HEK293 (cell line): ENCODE measurements at regions not wholly inside any gene's neighbourhood (a gene's known extent, or its start where the extent isn't known, plus 50 kb on each side); places are given as distances from the start of the nearest gene placed in this dataset.

Experiments
- CTCF ChIA-PET: fragments of 350-600 bp; formaldehyde crosslinking; extraction: SDS; loops from one replicate; lab custom pipeline; 2021; ENCODE audit warnings: antibody characterized with exemption; lab: Yijun Ruan, JAX
- POLR2A ChIA-PET: fragments of 300-600 bp; formaldehyde crosslinking; extraction: SDS; loops from one replicate; lab custom pipeline; 2020; ENCODE audit warnings: antibody characterized with exemption, inconsistent platforms; lab: Yijun Ruan, JAX
- H3K27ac ChIP-seq: fragments of 200-500 bp; sonication (Bioruptor generic); 2 replicates; pipeline ENCODE4 v1.5.1; 2014; ENCODE audit warnings: low read depth, low read length, control low read depth, inconsistent platforms; ENCODE audit errors: extremely low read depth
- H3K36me3 ChIP-seq, 2 experiments: fragments of 200-500 bp in 1 of 2; sonication (Bioruptor generic) in 1 of 2; 1 replicate in 1 of 2; 2 replicates in 1 of 2; pipeline ENCODE4 v1.5.1; 2014 to 2017; ENCODE audit warnings: inconsistent platforms in 2 of 2, low read length in 2 of 2; ENCODE audit not compliant: control insufficient read depth in 2 of 2, insufficient read depth in 1 of 2
- H3K4me1 ChIP-seq: fragments of 200-500 bp; sonication (Bioruptor generic); 2 replicates; pipeline ENCODE4 v1.5.1; 2014; ENCODE audit warnings: mild to moderate bottlenecking, low read length, inconsistent platforms; ENCODE audit not compliant: control insufficient read depth, insufficient read depth
- H3K4me3 ChIP-seq: 2 replicates; pipeline ENCODE4 v1.5.1; 2011; ENCODE audit warnings: low read depth, mild to moderate bottlenecking, control low read depth, low read length, moderate library complexity
- H3K9me3 ChIP-seq: fragments of 200-500 bp; sonication (Bioruptor generic); 2 replicates; pipeline ENCODE4 v1.5.1; 2014; ENCODE audit warnings: low read depth, low read length, inconsistent platforms; ENCODE audit not compliant: control insufficient read depth, insufficient read depth
- KLF1 ChIP-seq: fragments of 450-650 bp; formaldehyde crosslinking; IDR thresholded peaks from 2 replicates; pipeline ENCODE4 v1.5.1; 2016; ENCODE audit warnings: missing biosample characterization, missing genetic modification characterization
- KLF16 ChIP-seq: fragments of 450-650 bp; formaldehyde crosslinking; IDR thresholded peaks from 2 replicates; pipeline ENCODE4 v1.5.1; 2017; ENCODE audit warnings: missing biosample characterization, missing genetic modification characterization
- PRDM1 ChIP-seq: fragments of 450-650 bp; formaldehyde crosslinking; IDR thresholded peaks from 2 replicates; pipeline ENCODE4; 2016; ENCODE audit warnings: missing biosample characterization, missing genetic modification characterization
- REPIN1 ChIP-seq: fragments of 450-650 bp; formaldehyde crosslinking; IDR thresholded peaks from 2 replicates; pipeline ENCODE4 v1.5.1; 2017; ENCODE audit warnings: missing biosample characterization, missing genetic modification characterization, low read depth
- SP3 ChIP-seq: fragments of 450-650 bp; formaldehyde crosslinking; IDR thresholded peaks from 2 replicates; pipeline ENCODE4 v1.5.1; 2016; ENCODE audit warnings: missing biosample characterization, missing genetic modification characterization
- ZBTB1 ChIP-seq: fragments of 450-650 bp; formaldehyde crosslinking; IDR thresholded peaks from 2 replicates; pipeline ENCODE4 v1.5.1; 2016; ENCODE audit warnings: missing biosample characterization, missing genetic modification characterization
- ZNF132 ChIP-seq: fragments of 450-650 bp; formaldehyde crosslinking; IDR thresholded peaks from 2 replicates; pipeline ENCODE4 v1.5.1; 2017; ENCODE audit warnings: missing biosample characterization, missing genetic modification characterization, borderline replicate concordance
- ZNF146 ChIP-seq: fragments of 450-650 bp; formaldehyde crosslinking; IDR thresholded peaks from 2 replicates; pipeline ENCODE4 v1.5.1; 2016; ENCODE audit warnings: missing biosample characterization, missing genetic modification characterization
- ZNF211 ChIP-seq: fragments of 450-650 bp; formaldehyde crosslinking; IDR thresholded peaks from 2 replicates; pipeline ENCODE4 v1.5.1; 2016; ENCODE audit warnings: low read depth, missing biosample characterization, missing genetic modification characterization
- ZNF23 ChIP-seq: fragments of 450-650 bp; formaldehyde crosslinking; IDR thresholded peaks from 2 replicates; pipeline ENCODE4 v1.5.1; 2016; ENCODE audit warnings: missing biosample characterization, missing genetic modification characterization, borderline replicate concordance
- ZNF311 ChIP-seq: fragments of 450-650 bp; formaldehyde crosslinking; IDR thresholded peaks from 2 replicates; pipeline ENCODE4 v1.5.1; 2017; ENCODE audit warnings: missing biosample characterization, missing genetic modification characterization, borderline replicate concordance
- ZNF335 ChIP-seq: fragments of 450-650 bp; formaldehyde crosslinking; conservative IDR thresholded peaks from 2 replicates; pipeline ENCODE4 v1.5.1; 2016; ENCODE audit warnings: missing biosample characterization, missing genetic modification characterization
- ZNF426 ChIP-seq: fragments of 450-650 bp; formaldehyde crosslinking; IDR thresholded peaks from 2 replicates; pipeline ENCODE4 v1.5.1; 2017; ENCODE audit warnings: missing biosample characterization, missing genetic modification characterization, mild to moderate bottlenecking, inconsistent platforms, moderate library complexity
- ZNF48 ChIP-seq: fragments of 450-650 bp; formaldehyde crosslinking; IDR thresholded peaks from 2 replicates; pipeline ENCODE4 v1.5.1; 2016; ENCODE audit warnings: missing biosample characterization, missing genetic modification characterization
- ZNF501 ChIP-seq: fragments of 450-650 bp; formaldehyde crosslinking; IDR thresholded peaks from 2 replicates; pipeline ENCODE4 v1.5.1; 2016; ENCODE audit warnings: missing biosample characterization, missing genetic modification characterization
- ZNF510 ChIP-seq: fragments of 450-650 bp; formaldehyde crosslinking; IDR thresholded peaks from 2 replicates; pipeline ENCODE4 v1.5.1; 2018; ENCODE audit warnings: mild to moderate bottlenecking, missing genetic modification characterization, missing biosample characterization; ENCODE audit not compliant: insufficient replicate concordance
- ZNF624 ChIP-seq: fragments of 450-650 bp; formaldehyde crosslinking; IDR thresholded peaks from 2 replicates; pipeline ENCODE4 v1.5.1; 2017; ENCODE audit warnings: missing biosample characterization, missing genetic modification characterization
- ZNF626 ChIP-seq: fragments of 450-650 bp; sonication (Bioruptor Pico); formaldehyde crosslinking; IDR thresholded peaks from 2 replicates; pipeline ENCODE4 v1.5.1; 2018; ENCODE audit warnings: missing biosample characterization, missing genetic modification characterization, inconsistent platforms
- ZNF670 ChIP-seq: fragments of 450-650 bp; formaldehyde crosslinking; IDR thresholded peaks from 2 replicates; pipeline ENCODE4 v1.5.1; 2016; ENCODE audit warnings: missing biosample characterization, missing genetic modification characterization, low read depth
- ZNF707 ChIP-seq: fragments of 450-650 bp; formaldehyde crosslinking; IDR thresholded peaks from 2 replicates; pipeline ENCODE4 v1.5.1; 2016; ENCODE audit warnings: missing biosample characterization, missing genetic modification characterization
- ZNF776 ChIP-seq: fragments of 450-650 bp; formaldehyde crosslinking; IDR thresholded peaks from 2 replicates; pipeline ENCODE4 v1.5.0; 2017; ENCODE audit warnings: missing biosample characterization, missing genetic modification characterization, borderline replicate concordance
- ZSCAN16 ChIP-seq: fragments of 450-650 bp; formaldehyde crosslinking; IDR thresholded peaks from 2 replicates; pipeline ENCODE4 v1.5.1; 2016; ENCODE audit warnings: missing biosample characterization, missing genetic modification characterization
- ZSCAN23 ChIP-seq: fragments of 450-650 bp; formaldehyde crosslinking; IDR thresholded peaks from 2 replicates; pipeline ENCODE4 v1.5.1; 2016; ENCODE audit warnings: missing biosample characterization, missing genetic modification characterization
- TF ChIP-seq, protein P1 (sequence below): fragments of 450-650 bp; formaldehyde crosslinking; IDR thresholded peaks from 2 replicates; pipeline ENCODE4 v1.5.1; 2017; ENCODE audit warnings: missing biosample characterization, missing genetic modification characterization
- TF ChIP-seq, protein P2 (sequence below): fragments of 450-650 bp; formaldehyde crosslinking; IDR thresholded peaks from 2 replicates; pipeline ENCODE4 v1.5.1; 2016; ENCODE audit warnings: missing biosample characterization, missing genetic modification characterization
- TF ChIP-seq, protein P3 (sequence below): fragments of 450-650 bp; formaldehyde crosslinking; IDR thresholded peaks from 2 replicates; pipeline ENCODE4 v1.5.1; 2016; ENCODE audit warnings: missing biosample characterization, missing genetic modification characterization
- TF ChIP-seq, protein P4 (sequence below): fragments of 450-650 bp; formaldehyde crosslinking; IDR thresholded peaks from 2 replicates; pipeline ENCODE4 v1.5.1; 2016; ENCODE audit warnings: missing biosample characterization, missing genetic modification characterization

DNA sequence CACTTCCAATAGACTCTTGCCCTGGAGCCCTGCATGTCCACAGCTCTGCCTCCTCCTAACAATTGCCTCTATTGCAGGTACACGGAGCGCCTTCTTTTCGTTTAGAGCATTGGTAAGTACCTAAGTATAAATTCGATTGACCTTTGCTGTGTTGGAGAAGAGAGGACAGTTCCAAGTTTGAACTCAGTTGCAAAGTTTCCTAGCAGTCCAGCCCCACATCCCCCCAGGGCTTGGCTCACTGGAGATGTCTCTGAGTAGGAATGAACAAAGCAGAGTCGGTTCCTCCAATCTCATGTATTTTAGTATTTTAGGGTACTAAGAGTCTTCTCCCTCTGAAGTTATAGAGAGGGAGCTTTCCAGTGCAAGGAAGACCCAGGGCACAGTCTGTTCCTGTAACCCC lies 238.9 kb upstream of the AJAP1 start:
- Histone ChIP-seq H3K27ac (no peak overlapping the region), H3K9me3 (no peaks in the 10 kb centered on the region), H3K36me3 (no peaks in the 10 kb centered on the region), H3K4me3 (no peak overlapping the region), H3K4me1 (no peaks in the 10 kb centered on the region)
- TF ChIP-seq ZNF707 (tag by site-specific recombination) (no peak), ZNF670 (no peak), ZNF211 (tag by site-specific recombination) (no peak), REPIN1 (tag by site-specific recombination) (no peak), ZNF146 (no peak), PRDM1 (tag by site-specific recombination) (no peak), KLF16 (tag by site-specific recombination) (no peak), ZNF626 (tag by site-specific recombination) (no peak), ZNF501 (no peak), ZNF132 (tag by site-specific recombination) (no peak), ZBTB1 (tag by site-specific recombination) (no peak)
- TF ChIP-seq, protein P1, sequence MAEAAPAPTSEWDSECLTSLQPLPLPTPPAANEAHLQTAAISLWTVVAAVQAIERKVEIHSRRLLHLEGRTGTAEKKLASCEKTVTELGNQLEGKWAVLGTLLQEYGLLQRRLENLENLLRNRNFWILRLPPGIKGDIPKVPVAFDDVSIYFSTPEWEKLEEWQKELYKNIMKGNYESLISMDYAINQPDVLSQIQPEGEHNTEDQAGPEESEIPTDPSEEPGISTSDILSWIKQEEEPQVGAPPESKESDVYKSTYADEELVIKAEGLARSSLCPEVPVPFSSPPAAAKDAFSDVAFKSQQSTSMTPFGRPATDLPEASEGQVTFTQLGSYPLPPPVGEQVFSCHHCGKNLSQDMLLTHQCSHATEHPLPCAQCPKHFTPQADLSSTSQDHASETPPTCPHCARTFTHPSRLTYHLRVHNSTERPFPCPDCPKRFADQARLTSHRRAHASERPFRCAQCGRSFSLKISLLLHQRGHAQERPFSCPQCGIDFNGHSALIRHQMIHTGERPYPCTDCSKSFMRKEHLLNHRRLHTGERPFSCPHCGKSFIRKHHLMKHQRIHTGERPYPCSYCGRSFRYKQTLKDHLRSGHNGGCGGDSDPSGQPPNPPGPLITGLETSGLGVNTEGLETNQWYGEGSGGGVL (tag by site-specific recombination): no peak
- TF ChIP-seq, protein P2, sequence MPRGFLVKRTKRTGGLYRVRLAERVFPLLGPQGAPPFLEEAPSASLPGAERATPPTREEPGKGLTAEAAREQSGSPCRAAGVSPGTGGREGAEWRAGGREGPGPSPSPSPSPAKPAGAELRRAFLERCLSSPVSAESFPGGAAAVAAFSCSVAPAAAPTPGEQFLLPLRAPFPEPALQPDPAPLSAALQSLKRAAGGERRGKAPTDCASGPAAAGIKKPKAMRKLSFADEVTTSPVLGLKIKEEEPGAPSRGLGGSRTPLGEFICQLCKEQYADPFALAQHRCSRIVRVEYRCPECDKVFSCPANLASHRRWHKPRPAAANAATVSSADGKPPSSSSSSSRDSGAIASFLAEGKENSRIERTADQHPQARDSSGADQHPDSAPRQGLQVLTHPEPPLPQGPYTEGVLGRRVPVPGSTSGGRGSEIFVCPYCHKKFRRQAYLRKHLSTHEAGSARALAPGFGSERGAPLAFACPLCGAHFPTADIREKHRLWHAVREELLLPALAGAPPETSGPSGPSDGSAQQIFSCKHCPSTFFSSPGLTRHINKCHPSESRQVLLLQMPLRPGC (tag by site-specific recombination): no peak
- CTCF ChIA-PET: no interaction called here
- POLR2A ChIA-PET: no interaction called here

DNA sequence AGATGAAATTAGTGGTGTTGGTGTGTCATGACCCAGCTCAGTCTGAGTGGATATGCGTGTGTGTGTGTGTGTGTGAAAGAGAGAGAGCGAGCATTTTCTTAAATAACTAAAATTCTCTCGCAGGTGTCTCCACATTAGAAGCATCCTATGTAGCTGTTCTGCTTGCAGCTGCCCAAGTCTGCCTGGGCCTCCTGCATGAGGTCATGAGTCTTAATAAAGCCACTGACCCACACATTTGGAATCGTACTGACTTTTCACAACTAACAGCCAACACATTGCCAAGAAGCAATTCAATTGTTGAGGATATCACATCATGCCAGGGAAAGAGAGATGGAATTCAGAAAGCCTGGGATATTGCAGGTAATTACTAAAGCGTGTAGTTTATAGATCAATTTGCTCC lies 238.2 kb upstream of the AJAP1 start:
- ChIA-PET CTCF (no interaction called here), POLR2A (no interaction called here)

DNA sequence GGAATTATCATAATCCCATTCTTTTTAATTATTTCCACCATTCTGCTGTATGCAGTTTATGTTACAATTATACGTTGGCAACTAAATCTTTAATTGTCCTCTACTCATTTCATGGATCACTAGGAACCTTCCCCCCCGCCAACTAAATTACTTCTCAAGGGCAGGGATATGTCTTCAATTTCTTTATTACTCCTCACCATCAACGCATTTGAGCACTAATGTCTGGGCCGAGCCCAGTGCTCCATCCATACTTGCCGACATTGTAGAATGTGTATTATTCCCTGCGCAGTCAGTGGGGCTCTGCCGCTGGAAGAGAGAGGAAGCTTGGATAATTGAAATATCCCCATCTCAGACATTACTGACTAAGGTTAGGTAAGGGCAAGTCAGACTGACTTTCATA lies 236.4 kb upstream of the AJAP1 start:
- no peaks in the 10 kb centered on the region for H3K4me1 ChIP-seq
- CTCF ChIA-PET: no interaction called here
- TF ChIP-seq ZNF624 (tag by site-specific recombination): no peak
- no peak for TF ChIP-seq ZSCAN23 (tag by site-specific recombination)
- TF ChIP-seq, protein P3, sequence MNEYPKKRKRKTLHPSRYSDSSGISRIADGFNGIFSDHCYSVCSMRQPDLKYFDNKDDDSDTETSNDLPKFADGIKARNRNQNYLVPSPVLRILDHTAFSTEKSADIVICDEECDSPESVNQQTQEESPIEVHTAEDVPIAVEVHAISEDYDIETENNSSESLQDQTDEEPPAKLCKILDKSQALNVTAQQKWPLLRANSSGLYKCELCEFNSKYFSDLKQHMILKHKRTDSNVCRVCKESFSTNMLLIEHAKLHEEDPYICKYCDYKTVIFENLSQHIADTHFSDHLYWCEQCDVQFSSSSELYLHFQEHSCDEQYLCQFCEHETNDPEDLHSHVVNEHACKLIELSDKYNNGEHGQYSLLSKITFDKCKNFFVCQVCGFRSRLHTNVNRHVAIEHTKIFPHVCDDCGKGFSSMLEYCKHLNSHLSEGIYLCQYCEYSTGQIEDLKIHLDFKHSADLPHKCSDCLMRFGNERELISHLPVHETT (tag by site-specific recombination): no peak
- TF ChIP-seq ZNF335 (tag by site-specific recombination): no peak
- no peak for TF ChIP-seq ZSCAN16 (tag by site-specific recombination)
- no peak for TF ChIP-seq ZNF510 (tag by site-specific recombination)
- TF ChIP-seq ZNF23 (tag by site-specific recombination): no peak
- TF ChIP-seq ZNF311 (tag by site-specific recombination): no peak
- TF ChIP-seq ZNF48 (tag by site-specific recombination): no peak
- no peak for TF ChIP-seq KLF1

More for the DNA sequence above, 238.2 kb upstream of the AJAP1 start:
- no peaks in the 10 kb centered on the region for H3K4me1 ChIP-seq
- TF ChIP-seq, protein P4, sequence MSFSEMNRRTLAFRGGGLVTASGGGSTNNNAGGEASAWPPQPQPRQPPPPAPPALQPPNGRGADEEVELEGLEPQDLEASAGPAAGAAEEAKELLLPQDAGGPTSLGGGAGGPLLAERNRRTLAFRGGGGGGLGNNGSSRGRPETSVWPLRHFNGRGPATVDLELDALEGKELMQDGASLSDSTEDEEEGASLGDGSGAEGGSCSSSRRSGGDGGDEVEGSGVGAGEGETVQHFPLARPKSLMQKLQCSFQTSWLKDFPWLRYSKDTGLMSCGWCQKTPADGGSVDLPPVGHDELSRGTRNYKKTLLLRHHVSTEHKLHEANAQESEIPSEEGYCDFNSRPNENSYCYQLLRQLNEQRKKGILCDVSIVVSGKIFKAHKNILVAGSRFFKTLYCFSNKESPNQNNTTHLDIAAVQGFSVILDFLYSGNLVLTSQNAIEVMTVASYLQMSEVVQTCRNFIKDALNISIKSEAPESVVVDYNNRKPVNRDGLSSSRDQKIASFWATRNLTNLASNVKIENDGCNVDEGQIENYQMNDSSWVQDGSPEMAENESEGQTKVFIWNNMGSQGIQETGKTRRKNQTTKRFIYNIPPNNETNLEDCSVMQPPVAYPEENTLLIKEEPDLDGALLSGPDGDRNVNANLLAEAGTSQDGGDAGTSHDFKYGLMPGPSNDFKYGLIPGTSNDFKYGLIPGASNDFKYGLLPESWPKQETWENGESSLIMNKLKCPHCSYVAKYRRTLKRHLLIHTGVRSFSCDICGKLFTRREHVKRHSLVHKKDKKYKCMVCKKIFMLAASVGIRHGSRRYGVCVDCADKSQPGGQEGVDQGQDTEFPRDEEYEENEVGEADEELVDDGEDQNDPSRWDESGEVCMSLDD (tag by site-specific recombination): no peak
- TF ChIP-seq ZNF426 (tag by site-specific recombination) (no peak), ZNF146 (no peak), SP3 (tag by site-specific recombination) (no peak), ZNF776 (no peak)
- TF ChIP-seq, all 188 proteins: peak for 0
- H3K4me3 ChIP-seq: no peak overlapping the region
- no peaks in the 10 kb centered on the region for H3K9me3 ChIP-seq
- no peak overlapping the region for H3K27ac ChIP-seq
- no peaks in the 10 kb centered on the region for H3K36me3 ChIP-seq

More for the DNA sequence above, 236.4 kb upstream of the AJAP1 start:
- Histone ChIP-seq H3K9me3 (no peaks in the 10 kb centered on the region), H3K36me3 (no peaks in the 10 kb centered on the region), H3K27ac (no peak overlapping the region), H3K4me3 (no peak overlapping the region)
- POLR2A ChIA-PET: no interaction called here
